ENCODE measurements at regions not wholly inside any gene's neighbourhood (a gene's known extent, or its start where the extent isn't known, plus 50 kb on each side); places are given as distances from the start of the nearest gene placed in this dataset.
"Not testable (repeated sequence)": the region's sequence is repeated elsewhere in the genome, so short reads cannot be mapped to it uniquely, and the experiment has no call there.

- H3K4me3 ChIP-seq (ENCODE audit: low read length): no peak overlapping the region
- TF ChIP-seq ZNF274 (IDR thresholded peaks at IDR 0.05; ENCODE audit: low read depth, low read length): no peak
Observed at GRCh38 chr6:164097551-164098398, 683.3 kb downstream of the QKI start.

DNA sequence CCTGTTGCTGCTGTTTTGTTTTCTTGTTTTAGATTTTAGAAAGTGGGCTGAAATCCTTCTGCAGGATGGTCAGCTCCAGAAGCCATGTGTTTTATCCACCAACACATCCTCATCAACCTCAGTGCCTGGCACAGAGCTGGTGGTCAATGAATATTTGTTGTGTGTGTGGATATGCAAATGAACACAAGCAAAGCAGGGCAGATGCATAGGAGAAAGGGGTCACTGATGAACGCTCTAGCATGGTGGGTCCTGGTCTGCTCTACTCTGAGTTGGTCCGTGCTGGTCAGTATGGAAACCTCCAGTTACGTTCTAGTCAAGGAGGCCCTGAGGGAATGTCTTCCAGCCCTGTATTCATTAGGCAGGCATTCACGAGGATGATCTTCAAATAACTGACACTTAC, 682.5 kb downstream of the QKI start:
- H3K4me3 ChIP-seq (ENCODE audit: low read length): no peak overlapping the region
- TF ChIP-seq ZNF274 (IDR thresholded peaks at IDR 0.05; ENCODE audit: low read depth, low read length): no peak

DNA sequence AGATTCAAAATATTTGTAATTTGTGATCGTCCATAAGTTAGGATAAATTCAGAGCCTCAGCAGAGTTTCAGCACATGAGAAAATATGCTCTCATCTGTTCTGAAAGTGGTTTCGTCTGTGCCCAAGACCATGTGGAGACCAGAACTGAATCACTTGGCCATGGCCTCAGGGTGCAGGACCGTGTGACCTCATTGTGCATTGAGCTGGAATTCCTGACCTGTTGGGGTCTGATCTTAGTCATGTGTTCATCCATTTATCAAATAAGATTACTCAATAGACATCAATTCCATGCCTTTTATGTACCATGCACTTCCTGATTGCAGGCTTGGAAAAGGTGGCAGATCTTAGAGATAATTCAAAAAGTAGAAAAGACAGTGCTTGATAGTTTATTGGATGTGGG, 680.5 kb downstream of the QKI start:
- TF ChIP-seq ZNF274 (IDR thresholded peaks at IDR 0.05; ENCODE audit: low read depth, low read length): no peak
- no peak overlapping the region for H3K4me3 ChIP-seq (ENCODE audit: low read length)

- no peak for TF ChIP-seq ZNF274 (IDR thresholded peaks at IDR 0.05; ENCODE audit: low read depth, low read length)
- H3K4me3 ChIP-seq (ENCODE audit: low read length): no peak overlapping the region
Observed at GRCh38 chr6:164087870-164088269, 673.4 kb downstream of the QKI start.

GRCh38 chr6:164087211-164087610, 672.7 kb downstream of the QKI start:
- no peak overlapping the region for H3K4me3 ChIP-seq (ENCODE audit: low read length)

GRCh38 chr6:164086076-164086887, 671.8 kb downstream of the QKI start:
- no peak for TF ChIP-seq ZNF274 (IDR thresholded peaks at IDR 0.05; ENCODE audit: low read depth, low read length)
- H3K4me3 ChIP-seq (ENCODE audit: low read length): no peak overlapping the region

More at GRCh38 chr6:164087211-164087610, 672.7 kb downstream of the QKI start:
- no peak for TF ChIP-seq ZNF274 (IDR thresholded peaks at IDR 0.05; ENCODE audit: low read depth, low read length)

DNA sequence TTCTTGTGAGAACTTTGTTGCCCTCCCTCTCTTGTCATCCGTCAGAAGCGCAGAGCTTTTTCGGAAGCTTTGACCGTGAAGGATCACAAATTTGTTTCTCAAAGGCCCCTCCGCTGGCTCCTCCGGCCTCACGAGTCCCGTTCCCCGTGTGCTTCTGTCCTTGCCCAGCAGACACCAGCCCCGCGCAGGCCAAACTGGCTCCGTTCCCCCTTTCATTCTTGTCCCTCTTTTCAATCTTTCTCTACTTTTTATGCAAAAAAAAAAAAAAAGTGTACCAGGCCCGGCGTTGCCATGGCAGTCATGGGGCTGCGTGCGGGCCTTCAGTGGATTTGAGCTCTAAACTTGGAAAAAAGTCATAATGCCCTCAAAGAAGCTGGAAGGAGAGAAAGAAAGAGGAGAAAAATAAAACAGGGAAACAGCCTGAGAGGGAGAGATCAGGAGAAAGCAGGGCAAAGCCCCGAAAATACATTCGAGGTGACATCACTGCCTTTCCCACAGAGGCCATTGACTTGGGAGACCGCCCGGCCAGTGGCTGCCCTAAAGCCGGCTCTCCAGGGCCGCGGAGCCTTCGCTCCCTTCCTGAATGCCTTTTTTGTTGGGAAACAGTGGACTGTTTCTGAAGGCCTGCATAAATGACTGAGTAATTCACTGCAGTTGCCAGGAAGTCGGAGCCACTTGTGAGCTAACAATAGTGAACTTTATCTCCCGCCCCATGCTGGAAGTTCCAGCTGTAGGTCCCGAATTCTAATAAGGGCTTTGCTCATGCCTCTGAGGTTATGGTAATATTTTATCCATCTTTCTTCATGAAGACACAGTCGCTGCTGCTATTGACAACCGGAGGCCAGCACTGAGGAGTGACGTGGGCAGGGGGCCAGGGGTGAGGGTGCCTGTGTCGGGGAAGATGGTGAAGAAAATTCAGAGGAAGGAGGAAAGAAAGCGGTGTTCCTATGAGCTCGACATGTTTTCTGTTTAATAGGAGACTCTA, 670.9 kb downstream of the QKI start:
- no peak for TF ChIP-seq ZNF274 (IDR thresholded peaks at IDR 0.05; ENCODE audit: low read depth, low read length)
- H3K4me3 ChIP-seq (ENCODE audit: low read length): no peak overlapping the region

DNA sequence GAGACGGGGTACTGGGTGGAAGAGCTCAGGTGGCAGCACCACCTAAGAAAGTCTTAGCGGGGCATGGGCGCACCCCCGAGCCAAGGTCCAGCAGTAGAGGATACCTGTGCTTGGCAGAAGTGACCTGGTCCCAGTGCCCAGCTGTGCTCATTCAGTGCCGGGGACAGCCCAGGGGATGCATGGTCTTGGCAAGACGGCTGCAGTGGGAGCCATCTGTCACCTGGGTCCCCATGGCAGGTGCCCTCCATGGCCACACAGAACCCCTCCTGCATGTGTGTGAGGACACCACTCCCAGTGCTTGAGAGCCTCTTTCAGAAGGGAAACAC, 664.7 kb downstream of the QKI start:
- H3K4me3 ChIP-seq (ENCODE audit: low read length): no peak overlapping the region
- no peak for TF ChIP-seq ZNF274 (IDR thresholded peaks at IDR 0.05; ENCODE audit: low read depth, low read length)

GRCh38 chr6:164078532-164079274, 664.2 kb downstream of the QKI start:
- TF ChIP-seq ZNF274 (IDR thresholded peaks at IDR 0.05; ENCODE audit: low read depth, low read length): no peak
- no peak overlapping the region for H3K4me3 ChIP-seq (ENCODE audit: low read length)

DNA sequence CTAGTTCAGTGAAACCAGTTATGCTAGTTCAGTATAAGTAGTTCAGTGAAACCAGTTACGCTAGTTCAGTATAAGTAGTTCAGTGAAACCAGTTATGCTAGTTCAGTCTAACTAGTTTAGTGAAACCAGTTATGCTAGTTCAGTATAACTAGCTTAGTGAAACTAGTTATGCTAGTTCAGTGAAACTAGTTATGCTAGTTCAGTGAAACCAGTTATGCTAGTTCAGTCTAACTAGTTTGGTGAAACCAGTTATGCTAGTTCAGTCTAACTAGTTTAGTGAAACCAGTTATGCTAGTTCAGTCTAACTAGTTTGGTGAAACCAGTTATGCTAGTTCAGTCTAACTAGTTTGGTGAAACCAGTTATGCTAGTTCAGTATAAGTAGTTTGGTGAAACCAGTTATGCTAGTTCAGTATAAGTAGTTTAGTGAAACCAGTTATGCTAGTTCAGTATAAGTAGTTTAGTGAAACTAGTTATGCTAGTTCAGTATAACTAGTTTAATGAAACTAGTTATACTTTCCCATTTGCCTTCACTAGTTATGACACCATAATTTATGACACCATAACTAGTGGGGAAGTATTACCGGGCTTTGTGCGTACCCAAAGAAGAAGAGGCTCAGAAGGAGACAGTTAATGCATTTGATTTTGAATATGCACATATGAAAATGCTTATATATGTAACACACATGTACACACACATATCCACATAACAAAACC, 662.5 kb downstream of the QKI start:
- H3K4me3 ChIP-seq (ENCODE audit: low read length): not testable (repeated sequence)

DNA sequence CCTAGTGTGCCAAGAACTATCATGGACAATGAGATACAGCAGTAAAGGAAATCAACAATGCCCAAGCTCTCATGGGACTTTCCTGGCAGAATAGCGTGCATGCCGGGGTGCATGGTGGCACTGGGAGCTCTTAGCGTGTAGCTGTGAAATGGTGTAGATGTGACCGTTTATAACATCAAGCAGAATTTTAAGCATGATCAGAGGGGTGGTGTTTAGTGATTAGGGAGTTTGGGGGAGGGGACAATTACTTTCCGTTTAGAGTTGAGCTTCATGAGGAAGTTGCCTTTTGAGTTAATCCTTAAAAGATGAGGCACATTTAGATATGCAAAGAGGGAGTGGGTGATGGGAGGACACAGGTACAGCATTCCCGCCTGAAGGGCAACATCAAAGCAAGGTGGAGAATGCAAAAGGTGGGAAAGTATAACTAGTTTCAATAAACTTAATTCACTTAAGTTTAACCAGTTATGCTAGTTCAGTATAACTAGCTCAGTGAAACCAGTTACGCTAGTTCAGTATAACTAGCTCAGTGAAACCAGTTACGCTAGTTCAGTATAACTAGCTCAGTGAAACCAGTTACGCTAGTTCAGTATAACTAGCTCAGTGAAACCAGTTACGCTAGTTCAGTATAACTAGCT, 661.6 kb downstream of the QKI start:
- no peak for TF ChIP-seq ZNF274 (IDR thresholded peaks at IDR 0.05; ENCODE audit: low read depth, low read length)
- H3K4me3 ChIP-seq (ENCODE audit: low read length): no peak overlapping the region

- no peak overlapping the region for H3K4me3 ChIP-seq (ENCODE audit: low read length)
- TF ChIP-seq ZNF274 (IDR thresholded peaks at IDR 0.05; ENCODE audit: low read depth, low read length): no peak
Observed at GRCh38 chr6:164072240-164072666, 657.7 kb downstream of the QKI start.
